ENCODE measurements at regions not wholly inside any gene's neighbourhood (a gene's known extent, or its start where the extent isn't known, plus 50 kb on each side); places are given as distances from the start of the nearest gene placed in this dataset.

DNA sequence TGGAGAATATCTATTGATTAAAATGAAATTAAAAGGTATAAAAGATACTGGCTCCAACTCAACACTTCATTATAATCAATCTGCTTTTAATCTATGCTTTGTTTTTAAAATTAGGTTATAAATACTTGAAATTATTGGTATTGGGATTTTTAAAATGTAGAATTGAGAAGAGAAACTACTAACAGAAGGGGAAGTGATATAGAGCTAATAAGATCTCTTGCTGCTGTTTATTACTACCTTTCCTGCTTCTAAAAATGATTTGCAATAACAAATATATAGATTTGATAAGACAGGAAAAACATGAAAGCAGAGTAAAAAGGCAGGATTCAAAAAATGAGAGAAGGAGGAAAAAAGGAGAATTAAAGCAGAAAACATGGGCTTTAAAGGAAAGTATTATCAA, 209.3 kb upstream of the NREP start:
- no peak overlapping the region for H3K4me2 ChIP-seq
- H3K9me3 ChIP-seq (ENCODE audit: insufficient read depth, low read depth) = no peaks in the 10 kb centered on the region
- no peak overlapping the region for H3K4me3 ChIP-seq
- H3K27me3 ChIP-seq (ENCODE audit: insufficient read depth, low read depth) = no peaks in the 10 kb centered on the region
- intact Hi-C loops (cut with micrococcal nuclease; ENCODE audit: unreplicated experiment) = no loop called here
- ChIA-PET POLR2A (ENCODE audit: unreplicated experiment) (no interaction called here), CTCF (no interaction called here)
- no peaks in the 10 kb centered on the region for H4K20me1 ChIP-seq (ENCODE audit: insufficient read depth)
- DNase-seq = no peak
- H3K36me3 ChIP-seq (ENCODE audit: low read depth) = no peaks in the 10 kb centered on the region
- H3K4me1 ChIP-seq (replicated peaks; ENCODE audit: insufficient read depth) = no peaks in the 10 kb centered on the region
- no peak overlapping the region for H2AFZ ChIP-seq
- no peak overlapping the region for H3K27ac ChIP-seq
- BruUV-seq (replicated peaks) = no TSS peak
- H3K9me2 ChIP-seq (ENCODE audit: insufficient read depth) = no peaks in the 10 kb centered on the region
- TF ChIP-seq EZH2 (IDR thresholded peaks at IDR 0.05; ENCODE audit: low read depth) = no peak
- TF ChIP-seq, protein P1, sequence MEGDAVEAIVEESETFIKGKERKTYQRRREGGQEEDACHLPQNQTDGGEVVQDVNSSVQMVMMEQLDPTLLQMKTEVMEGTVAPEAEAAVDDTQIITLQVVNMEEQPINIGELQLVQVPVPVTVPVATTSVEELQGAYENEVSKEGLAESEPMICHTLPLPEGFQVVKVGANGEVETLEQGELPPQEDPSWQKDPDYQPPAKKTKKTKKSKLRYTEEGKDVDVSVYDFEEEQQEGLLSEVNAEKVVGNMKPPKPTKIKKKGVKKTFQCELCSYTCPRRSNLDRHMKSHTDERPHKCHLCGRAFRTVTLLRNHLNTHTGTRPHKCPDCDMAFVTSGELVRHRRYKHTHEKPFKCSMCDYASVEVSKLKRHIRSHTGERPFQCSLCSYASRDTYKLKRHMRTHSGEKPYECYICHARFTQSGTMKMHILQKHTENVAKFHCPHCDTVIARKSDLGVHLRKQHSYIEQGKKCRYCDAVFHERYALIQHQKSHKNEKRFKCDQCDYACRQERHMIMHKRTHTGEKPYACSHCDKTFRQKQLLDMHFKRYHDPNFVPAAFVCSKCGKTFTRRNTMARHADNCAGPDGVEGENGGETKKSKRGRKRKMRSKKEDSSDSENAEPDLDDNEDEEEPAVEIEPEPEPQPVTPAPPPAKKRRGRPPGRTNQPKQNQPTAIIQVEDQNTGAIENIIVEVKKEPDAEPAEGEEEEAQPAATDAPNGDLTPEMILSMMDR (conservative IDR thresholded peaks at IDR 0.05) = no peak
- no peaks in the 10 kb centered on the region for H3F3A ChIP-seq (ENCODE audit: insufficient read depth, low read depth)
- H3K79me2 ChIP-seq (ENCODE audit: low read depth) = no peaks in the 10 kb centered on the region

DNA sequence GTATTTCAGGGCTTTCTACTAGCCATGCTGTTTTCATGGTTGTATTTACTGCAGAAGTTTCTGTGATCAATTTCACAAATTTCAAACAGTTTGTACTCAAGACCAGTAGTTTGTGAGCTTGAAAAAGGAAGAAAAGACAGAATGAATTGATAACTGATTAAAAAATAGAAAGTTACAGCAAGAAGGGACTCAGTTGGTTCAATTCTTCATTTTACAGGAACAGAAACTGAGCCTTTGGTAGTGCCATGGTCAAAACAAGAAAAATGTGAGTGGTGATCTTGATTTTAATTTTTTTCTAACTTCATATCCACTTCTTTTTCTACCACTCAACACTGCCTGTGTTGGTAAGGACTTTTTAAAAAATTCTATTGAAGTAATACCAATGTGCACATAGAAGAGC, 206.6 kb upstream of the NREP start:
- H3K27me3 ChIP-seq (ENCODE audit: insufficient read depth, low read depth) = no peaks in the 10 kb centered on the region
- DNase-seq = no peak
- no peaks in the 10 kb centered on the region for H3K79me2 ChIP-seq (ENCODE audit: low read depth)
- no peaks in the 10 kb centered on the region for H3K36me3 ChIP-seq (ENCODE audit: low read depth)
- H4K20me1 ChIP-seq (ENCODE audit: insufficient read depth) = no peaks in the 10 kb centered on the region
- no peak overlapping the region for H2AFZ ChIP-seq
- ChIA-PET CTCF (no interaction called here), POLR2A (ENCODE audit: unreplicated experiment) (no interaction called here)
- intact Hi-C loops (cut with micrococcal nuclease; ENCODE audit: unreplicated experiment) = no loop called here
- no peaks in the 10 kb centered on the region for H3K4me1 ChIP-seq (replicated peaks; ENCODE audit: insufficient read depth)
- TF ChIP-seq EZH2 (IDR thresholded peaks at IDR 0.05; ENCODE audit: low read depth) = no peak
- TF ChIP-seq, protein P1 (conservative IDR thresholded peaks at IDR 0.05) = no peak
- no peak overlapping the region for H3K4me3 ChIP-seq
- H3K9me3 ChIP-seq (ENCODE audit: insufficient read depth, low read depth) = no peaks in the 10 kb centered on the region
- H3K4me2 ChIP-seq = no peak overlapping the region
- H3K27ac ChIP-seq = no peak overlapping the region
- no peaks in the 10 kb centered on the region for H3K9me2 ChIP-seq (ENCODE audit: insufficient read depth)
- H3F3A ChIP-seq (ENCODE audit: insufficient read depth, low read depth) = no peaks in the 10 kb centered on the region
- no TSS peak for BruUV-seq (replicated peaks)

DNA sequence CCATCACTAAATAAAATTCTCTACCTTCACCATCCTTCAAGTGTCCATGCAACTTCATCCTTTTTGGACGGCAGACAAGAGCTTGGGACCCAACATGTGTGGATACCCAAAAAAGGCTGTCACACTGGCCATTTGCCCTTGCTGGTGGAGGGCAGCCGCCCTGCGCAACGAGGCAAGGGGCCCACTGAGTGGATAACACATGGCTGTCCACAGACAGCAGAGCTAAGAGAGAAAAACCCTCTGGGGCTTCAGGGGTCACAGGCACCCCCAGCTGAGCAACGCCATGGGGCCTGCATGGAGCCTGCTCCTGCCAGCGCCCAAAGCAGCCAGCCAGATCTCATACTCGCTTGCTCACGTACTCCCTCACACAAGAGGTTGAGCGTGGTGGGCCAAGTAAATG, 205.9 kb upstream of the NREP start:
- Histone ChIP-seq H3K36me3 (ENCODE audit: low read depth) (no peaks in the 10 kb centered on the region), H3K9me2 (ENCODE audit: insufficient read depth) (no peaks in the 10 kb centered on the region)
- intact Hi-C loops (cut with micrococcal nuclease; ENCODE audit: unreplicated experiment) = no loop called here

More for the DNA sequence above, 205.9 kb upstream of the NREP start:
- ChIA-PET CTCF (no interaction called here), POLR2A (ENCODE audit: unreplicated experiment) (no interaction called here)
- Histone ChIP-seq H3K27me3 (ENCODE audit: insufficient read depth, low read depth) (no peaks in the 10 kb centered on the region), H3K27ac (no peak overlapping the region), H3K9me3 (ENCODE audit: insufficient read depth, low read depth) (no peaks in the 10 kb centered on the region), H3K4me1 (replicated peaks; ENCODE audit: insufficient read depth) (no peaks in the 10 kb centered on the region), H3F3A (ENCODE audit: insufficient read depth, low read depth) (no peaks in the 10 kb centered on the region), H3K4me2 (no peak overlapping the region), H2AFZ (no peak overlapping the region), H4K20me1 (ENCODE audit: insufficient read depth) (no peaks in the 10 kb centered on the region), H3K79me2 (ENCODE audit: low read depth) (no peaks in the 10 kb centered on the region), H3K4me3 (no peak overlapping the region)
- TF ChIP-seq, protein P1 (conservative IDR thresholded peaks at IDR 0.05) = no peak
- TF ChIP-seq EZH2 (IDR thresholded peaks at IDR 0.05; ENCODE audit: low read depth) = no peak
- no peak for DNase-seq
- no TSS peak for BruUV-seq (replicated peaks)
